GM19324 (cell line): ENCODE measurements at regions not wholly inside any gene's neighbourhood (a gene's known extent, or its start where the extent isn't known, plus 50 kb on each side); places are given as distances from the start of the nearest gene placed in this dataset.
"Not testable (repeated sequence)": the region's sequence is repeated elsewhere in the genome, so short reads cannot be mapped to it uniquely, and the experiment has no call there.

Experiments
- ATAC-seq: cut with Tn5 transposase; IDR thresholded peaks from one replicate; pipeline ENCODE4 v1.9.1; 2021; ENCODE audit warnings: mild to moderate bottlenecking, moderate library complexity; ENCODE audit not compliant: unreplicated experiment, low FRiP score

- no peak for ATAC-seq
Observed at GRCh38 chr2:195471807-195472206, 185.2 kb upstream of the SLC39A10 start.

GRCh38 chr2:195471163-195471562, 185.9 kb upstream of the SLC39A10 start:
- ATAC-seq: peak; percentile 31

DNA sequence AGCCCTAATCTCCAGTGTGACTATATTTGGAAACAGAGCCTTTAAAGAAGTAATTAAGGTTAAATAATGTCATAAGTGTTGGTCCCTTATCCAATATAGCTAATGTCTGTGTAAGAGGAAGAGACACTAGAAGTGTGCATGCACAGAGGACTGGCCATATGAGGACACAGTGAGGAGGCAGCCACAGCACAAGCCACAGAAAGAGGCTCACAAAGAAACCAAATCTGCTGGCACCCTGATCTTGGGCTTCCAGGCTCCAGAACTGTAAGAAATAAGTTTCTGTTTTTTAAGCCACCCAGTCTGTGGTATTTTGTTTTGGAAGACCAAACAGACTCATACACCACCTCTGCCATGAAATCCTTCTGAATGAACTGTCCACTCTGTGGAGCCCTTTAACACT, 186.4 kb upstream of the SLC39A10 start:
- ATAC-seq: peak; percentile 32

- ATAC-seq: peak; percentile 66
Observed at GRCh38 chr2:195468771-195469170, 188.3 kb upstream of the SLC39A10 start.

DNA sequence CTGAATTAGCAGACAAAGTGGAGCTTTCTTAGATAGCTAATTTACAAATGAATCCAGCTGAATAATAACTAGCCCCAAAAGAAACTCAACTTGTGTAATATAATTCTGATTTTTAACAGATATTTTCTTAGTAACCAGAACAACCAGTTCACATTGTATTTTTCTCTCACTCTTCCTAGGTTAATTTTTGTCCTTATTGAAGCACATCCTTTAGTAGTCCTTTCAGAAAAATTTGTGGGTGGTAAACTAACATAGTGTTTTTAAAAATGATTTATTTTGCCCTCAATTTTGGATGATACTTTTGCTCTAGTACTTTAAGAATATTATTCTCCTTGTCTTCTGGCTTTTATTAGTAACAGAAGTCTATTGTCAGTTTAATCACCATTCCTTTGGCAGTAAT, 190.6 kb upstream of the SLC39A10 start:
- ATAC-seq: no peak

GRCh38 chr2:195461010-195461409, 196.0 kb upstream of the SLC39A10 start:
- ATAC-seq: no peak

DNA sequence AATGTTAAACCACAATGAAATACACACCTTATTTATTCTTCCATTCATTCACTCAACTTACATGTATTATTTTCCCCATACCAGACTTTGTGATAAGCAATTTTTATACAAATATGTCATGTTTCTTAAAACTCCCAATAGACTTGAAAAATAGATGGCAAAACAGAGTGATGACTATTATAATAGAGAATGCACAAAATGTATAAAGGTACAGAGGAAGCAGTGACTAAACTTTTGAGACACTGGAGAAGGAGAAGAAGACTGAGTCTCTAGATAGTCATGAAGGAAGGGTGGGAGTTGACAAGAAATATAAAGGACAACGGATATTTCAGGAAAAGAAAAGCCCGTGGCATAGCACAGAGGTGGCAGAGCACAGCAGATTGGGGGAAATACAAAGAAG, 198.1 kb upstream of the SLC39A10 start:
- ATAC-seq: no peak

- no peak for ATAC-seq
Observed at GRCh38 chr2:195457873-195458272, 199.2 kb upstream of the SLC39A10 start.

GRCh38 chr2:195456771-195457170, 200.3 kb upstream of the SLC39A10 start:
- ATAC-seq: no peak

- no peak for ATAC-seq
Observed at GRCh38 chr2:195451160-195451559, 205.9 kb upstream of the SLC39A10 start.

- ATAC-seq: no peak
Observed at GRCh38 chr2:195450552-195451113, 206.4 kb upstream of the SLC39A10 start.

DNA sequence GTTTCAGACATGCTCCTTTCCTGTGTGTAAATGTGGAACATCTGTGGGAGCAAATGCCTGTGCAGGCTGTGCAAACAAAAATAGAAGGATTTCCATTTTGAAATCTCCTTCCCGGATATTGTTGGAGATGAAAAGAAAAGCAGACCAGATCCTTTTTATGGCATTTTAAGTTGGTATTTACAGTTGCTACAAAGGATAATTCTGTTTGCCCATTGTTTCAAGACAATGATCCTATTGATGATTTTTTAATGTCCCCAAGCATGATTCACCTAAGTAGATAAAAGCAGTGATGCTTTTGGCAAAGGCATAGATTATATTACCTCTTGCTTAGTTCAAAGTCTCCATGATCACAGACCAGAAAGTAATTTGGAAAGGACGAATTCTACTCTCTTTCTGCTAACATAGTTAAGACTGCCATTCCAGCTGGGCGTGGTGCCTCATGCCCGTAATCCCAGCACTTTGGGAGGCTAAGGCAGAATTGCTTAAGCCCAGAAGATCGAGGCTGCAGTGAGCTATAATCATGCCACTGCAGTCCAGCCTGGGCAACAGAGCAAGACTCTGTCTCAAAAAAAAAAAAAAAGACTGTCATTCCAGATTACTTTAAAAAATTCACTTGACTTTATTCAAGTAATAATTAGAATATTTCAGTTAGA, 209.6 kb upstream of the SLC39A10 start:
- no peak for ATAC-seq

GRCh38 chr2:195445639-195446038, 211.4 kb upstream of the SLC39A10 start:
- no peak for ATAC-seq

DNA sequence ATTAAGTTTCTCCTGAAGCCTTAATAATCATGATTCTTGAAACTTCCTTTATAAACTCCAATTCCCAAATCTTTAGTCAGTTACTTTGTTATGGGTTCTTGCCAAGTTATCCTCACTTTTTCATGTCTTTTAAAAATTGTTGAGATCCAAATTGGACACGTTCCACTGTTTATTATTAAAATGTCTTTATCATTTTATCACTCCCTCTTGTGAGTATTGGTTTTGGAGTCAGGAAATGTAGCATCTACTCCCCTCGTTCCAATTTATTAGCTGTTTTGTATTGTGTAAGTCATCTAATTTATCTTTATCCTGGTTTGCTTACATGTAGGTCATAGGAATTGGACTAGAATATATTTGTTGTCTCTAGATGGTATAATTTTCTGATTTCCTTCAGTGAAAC, 213.1 kb upstream of the SLC39A10 start:
- no peak for ATAC-seq

DNA sequence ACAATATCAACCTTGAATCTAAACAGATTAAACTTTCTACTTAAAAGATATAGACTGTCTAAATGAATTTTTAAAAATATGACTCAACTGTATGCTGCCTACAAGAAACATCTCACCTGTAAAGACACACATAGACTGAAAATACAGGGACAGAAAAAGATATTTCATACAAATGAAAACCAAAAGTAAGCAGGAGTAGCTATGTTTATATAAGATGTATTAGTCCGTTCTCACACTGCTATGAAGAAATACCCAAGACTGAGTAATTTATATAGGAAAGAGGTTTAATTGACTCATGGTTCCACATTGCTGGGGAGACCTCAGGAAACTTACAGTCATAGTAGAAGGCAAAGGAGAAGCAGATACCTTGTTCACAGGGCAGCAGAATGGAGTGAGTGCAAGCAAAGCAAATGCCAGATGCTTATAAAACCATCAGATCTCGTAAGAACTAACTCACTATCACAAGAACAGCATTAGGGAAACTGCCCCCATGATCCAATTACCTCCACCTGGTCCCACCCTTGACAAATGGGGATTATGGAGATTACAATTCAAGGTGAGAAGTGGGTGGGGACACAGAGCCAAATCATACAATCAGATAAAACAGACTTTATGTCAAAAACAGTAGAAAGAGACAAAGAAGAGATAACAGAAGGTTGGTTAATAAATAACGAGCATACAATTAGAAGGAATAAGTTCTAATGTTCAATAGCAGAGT, 214.4 kb upstream of the SLC39A10 start:
- ATAC-seq: no peak

DNA sequence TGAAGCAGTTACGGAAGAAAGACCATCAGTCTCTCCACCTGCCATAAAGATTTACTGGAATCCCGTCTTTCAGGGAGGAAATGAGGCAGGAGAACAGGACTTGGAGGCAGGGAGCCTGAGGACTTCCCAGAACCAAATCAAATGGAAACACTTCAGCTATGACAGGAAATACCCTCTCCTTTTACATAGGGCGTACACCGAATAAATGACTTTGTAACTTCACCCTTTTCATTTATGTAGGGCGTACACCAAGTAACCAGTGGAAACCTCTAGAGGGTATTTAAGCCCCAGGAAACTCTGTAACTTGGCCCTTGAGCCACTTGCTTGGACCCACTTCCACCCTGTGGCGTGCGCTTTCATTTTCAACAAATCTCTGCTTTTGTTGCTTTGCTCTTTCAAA, 218.3 kb upstream of the SLC39A10 start:
- ATAC-seq: no peak

GRCh38 chr2:195437521-195437920, 219.5 kb upstream of the SLC39A10 start:
- ATAC-seq: no peak

DNA sequence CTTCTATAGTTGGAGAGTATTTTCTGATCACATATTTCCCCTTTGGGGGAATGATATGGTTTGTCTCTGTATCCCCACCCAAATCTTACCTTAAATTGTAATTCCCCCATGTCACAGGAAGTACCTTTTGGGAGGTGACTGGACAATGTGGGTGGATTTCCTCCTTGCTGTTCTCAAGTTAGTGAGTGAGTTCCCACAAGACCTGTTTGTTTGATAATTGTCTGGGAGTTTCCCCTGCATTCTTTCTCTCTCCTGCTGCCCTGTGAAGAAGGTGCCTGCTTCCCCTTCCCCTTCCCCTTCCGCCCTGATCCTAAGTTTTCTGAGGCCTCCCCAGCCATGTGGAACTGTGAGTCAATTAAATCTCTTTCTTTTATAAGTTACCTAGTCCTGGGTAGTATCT, 222.7 kb upstream of the SLC39A10 start:
- ATAC-seq: no peak

DNA sequence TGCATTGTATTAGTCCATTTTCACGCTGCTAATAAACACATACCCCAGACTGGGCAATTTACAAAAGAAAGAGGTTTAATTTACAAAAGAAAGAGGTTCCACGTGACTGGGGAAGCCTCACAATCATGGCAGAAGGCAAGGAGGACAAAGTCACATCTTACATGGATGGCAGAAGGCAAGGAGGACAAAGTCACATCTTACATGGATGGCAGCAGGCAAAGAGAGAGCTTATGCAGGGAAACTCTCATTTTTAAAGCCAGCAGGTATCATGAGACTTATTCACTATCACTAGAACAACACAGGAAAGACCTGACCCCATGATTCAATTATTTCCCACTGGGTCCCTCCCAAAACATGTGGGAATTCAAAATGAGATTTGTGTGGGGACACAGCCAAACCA, 223.3 kb upstream of the SLC39A10 start:
- not testable (repeated sequence) for ATAC-seq

- no peak for ATAC-seq
Observed at GRCh38 chr2:195428673-195429072, 228.4 kb upstream of the SLC39A10 start.

GRCh38 chr2:195425328-195425727, 231.7 kb upstream of the SLC39A10 start:
- ATAC-seq: no peak

- no peak for ATAC-seq
Observed at GRCh38 chr2:195419033-195419432, 238.0 kb upstream of the SLC39A10 start.
